ENCODE measurements at regions not wholly inside any gene's neighbourhood (a gene's known extent, or its start where the extent isn't known, plus 50 kb on each side); places are given as distances from the start of the nearest gene placed in this dataset.

DNA sequence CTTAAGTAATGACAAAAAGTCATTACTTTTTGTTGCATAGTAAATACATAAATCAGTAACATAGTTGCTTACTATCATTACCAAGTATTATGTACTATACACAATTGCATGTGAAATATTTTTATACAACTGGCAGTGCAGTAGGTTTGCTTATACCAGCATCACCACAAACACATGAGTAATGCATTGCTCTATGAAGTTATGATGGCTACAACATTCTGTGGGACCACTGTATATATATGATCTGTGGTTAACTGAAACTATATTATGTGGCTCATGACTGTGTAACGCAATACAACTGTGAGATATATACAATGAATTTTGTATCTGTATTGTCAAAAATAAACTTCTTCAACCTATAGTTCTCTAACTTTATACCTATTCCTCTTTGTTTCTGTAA lies 113.7 kb upstream of the RBMS3 start:
- TF ChIP-seq GATA3 (IDR thresholded peaks at IDR 0.05; ENCODE audit: low read depth, low read length) (no peak), GATA2 (IDR thresholded peaks at IDR 0.05; ENCODE audit: low read depth, low read length) (no peak)

Data from SH-SY5Y (cell line).